PC-9 (cell line): ENCODE measurements at regions not wholly inside any gene's neighbourhood (a gene's known extent, or its start where the extent isn't known, plus 50 kb on each side); places are given as distances from the start of the nearest gene placed in this dataset.

Experiments
- BruUV-seq: library from RNA; stranded (reverse); fragments of 400-500 nt; replicated peaks from 2 replicates; lab custom pipeline; 2021; lab: Mats Ljungman, UMichigan
- CTCF ChIA-PET: fragments of 300-600 bp; sonication (Branson Sonifier 250); formaldehyde crosslinking; loops from one replicate; lab custom pipeline; 2022; ENCODE audit warnings: antibody characterized with exemption; lab: Charles Lee
- POLR2A ChIA-PET: fragments of 300-600 bp; sonication (Branson Sonifier 250); formaldehyde crosslinking; loops from one replicate; lab custom pipeline; 2022; ENCODE audit warnings: antibody characterized with exemption; ENCODE audit not compliant: unreplicated experiment; lab: Charles Lee
- DNase-seq, 2 experiments: peaks; one replicate each; pipeline versions ENCODE4 v3.0.0 to v3.0.0-alpha.2; 2015 to 2022; ENCODE audit warnings: mixed read lengths in 1 of 2
- H2AFZ ChIP-seq: fragments of 200-600 bp; sonication (generic); 2 replicates; pipeline ENCODE4 v1.8.1; 2017; ENCODE audit warnings: antibody characterized with exemption
- H3F3A ChIP-seq: fragments of 200-600 bp; sonication (generic); 2 replicates; pipeline ENCODE4 v1.8.1; 2017; ENCODE audit warnings: antibody characterized with exemption, mild to moderate bottlenecking, low read depth; ENCODE audit not compliant: insufficient read depth
- H3K27ac ChIP-seq: fragments of 200-600 bp; sonication (generic); 2 replicates; pipeline ENCODE4 v1.6.1; 2016; ENCODE audit warnings: mixed run types
- H3K27me3 ChIP-seq: fragments of 200-600 bp; sonication (generic); 2 replicates; pipeline ENCODE4 v1.6.1; 2016; ENCODE audit warnings: low read depth, mixed run types; ENCODE audit not compliant: insufficient read depth
- H3K36me3 ChIP-seq: fragments of 200-600 bp; sonication (generic); 2 replicates; pipeline ENCODE4 v1.6.1; 2016; ENCODE audit warnings: low read depth, mixed run types
- H3K4me1 ChIP-seq: fragments of 200-600 bp; sonication (generic); replicated peaks from 2 replicates; pipeline ENCODE4 v1.6.1; 2016; ENCODE audit warnings: mixed run types; ENCODE audit not compliant: insufficient read depth
- H3K4me2 ChIP-seq: fragments of 200-600 bp; sonication (generic); 2 replicates; pipeline ENCODE4 v1.6.1; 2017; ENCODE audit warnings: mixed run types
- H3K4me3 ChIP-seq: fragments of 200-600 bp; sonication (generic); 2 replicates; pipeline ENCODE4 v1.6.1; 2016; ENCODE audit warnings: mixed run types
- H3K79me2 ChIP-seq: fragments of 200-600 bp; sonication (generic); 2 replicates; pipeline ENCODE4 v1.6.1; 2017; ENCODE audit warnings: low read depth, mixed run types
- H3K9me2 ChIP-seq: fragments of 200-600 bp; sonication (generic); 2 replicates; pipeline ENCODE4 v1.8.1; 2017; ENCODE audit warnings: mild to moderate bottlenecking; ENCODE audit not compliant: insufficient read depth
- H3K9me3 ChIP-seq: fragments of 200-600 bp; sonication (generic); 2 replicates; pipeline ENCODE4 v1.8.1; 2016; ENCODE audit warnings: low read depth; ENCODE audit not compliant: insufficient read depth
- H4K20me1 ChIP-seq: fragments of 200-600 bp; sonication (generic); 2 replicates; pipeline ENCODE4 v1.8.1; 2017; ENCODE audit not compliant: insufficient read depth
- EZH2 ChIP-seq: fragments of 200-600 bp; sonication (generic); IDR thresholded peaks from 2 replicates; pipeline ENCODE4 v1.8.0; 2017; ENCODE audit warnings: antibody characterized with exemption, low read depth
- intact Hi-C: fragments of 100-400 bp; cut with micrococcal nuclease; formaldehyde crosslinking; loops from one replicate; pipeline ENCODE4 v1.10.0; 2022; ENCODE audit not compliant: unreplicated experiment
- TF ChIP-seq, protein P1 (sequence below): fragments of 200-600 bp; sonication (generic); conservative IDR thresholded peaks from 2 replicates; pipeline ENCODE4 v1.6.1; 2017; ENCODE audit warnings: mixed run types, antibody characterized with exemption, mild to moderate bottlenecking, moderate library complexity

DNA sequence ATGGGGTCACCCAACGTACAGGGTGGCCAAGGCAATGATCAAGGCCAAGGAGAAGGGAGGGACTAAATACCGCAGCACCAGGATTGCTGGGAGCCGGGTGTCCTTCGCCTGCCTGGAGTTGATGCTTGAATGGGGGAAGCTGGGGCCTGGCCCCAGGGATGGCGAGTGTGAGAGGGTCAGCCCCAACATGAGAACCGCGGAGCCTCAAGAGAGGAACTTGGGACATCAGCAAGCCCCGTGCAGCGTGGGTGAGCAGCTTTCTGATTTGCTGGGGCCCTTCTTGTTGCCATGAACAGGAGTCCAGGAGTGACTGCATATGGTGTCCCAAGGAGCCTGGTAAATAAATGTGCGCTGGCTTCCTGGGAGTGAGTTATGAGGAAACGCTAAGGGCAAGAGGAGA, 72.8 kb upstream of the PITRM1 start:
- H3K27ac ChIP-seq = no peak overlapping the region
- POLR2A ChIA-PET = no interaction called here
- intact Hi-C loops = loop anchor here (5.0 kb wide), 1 partner anchor 377 kb away; no protein-coding TSS in a partner anchor
- no peak overlapping the region for H2AFZ ChIP-seq
- no peak for DNase-seq
- CTCF ChIA-PET = no interaction called here
- no peak overlapping the region for H3K4me2 ChIP-seq
- no peaks in the 10 kb centered on the region for H3K79me2 ChIP-seq
- H3K9me3 ChIP-seq = no peaks in the 10 kb centered on the region; the same call in 1 of the 2 replicates
- H3K4me3 ChIP-seq = no peak overlapping the region
- H3F3A ChIP-seq = peaks cover 15% of the 10 kb centered on the region
- H3K4me1 ChIP-seq = peaks cover 18% of the 10 kb centered on the region
- no peaks in the 10 kb centered on the region for H3K27me3 ChIP-seq
- TF ChIP-seq EZH2 = no peak
- TF ChIP-seq, protein P1, sequence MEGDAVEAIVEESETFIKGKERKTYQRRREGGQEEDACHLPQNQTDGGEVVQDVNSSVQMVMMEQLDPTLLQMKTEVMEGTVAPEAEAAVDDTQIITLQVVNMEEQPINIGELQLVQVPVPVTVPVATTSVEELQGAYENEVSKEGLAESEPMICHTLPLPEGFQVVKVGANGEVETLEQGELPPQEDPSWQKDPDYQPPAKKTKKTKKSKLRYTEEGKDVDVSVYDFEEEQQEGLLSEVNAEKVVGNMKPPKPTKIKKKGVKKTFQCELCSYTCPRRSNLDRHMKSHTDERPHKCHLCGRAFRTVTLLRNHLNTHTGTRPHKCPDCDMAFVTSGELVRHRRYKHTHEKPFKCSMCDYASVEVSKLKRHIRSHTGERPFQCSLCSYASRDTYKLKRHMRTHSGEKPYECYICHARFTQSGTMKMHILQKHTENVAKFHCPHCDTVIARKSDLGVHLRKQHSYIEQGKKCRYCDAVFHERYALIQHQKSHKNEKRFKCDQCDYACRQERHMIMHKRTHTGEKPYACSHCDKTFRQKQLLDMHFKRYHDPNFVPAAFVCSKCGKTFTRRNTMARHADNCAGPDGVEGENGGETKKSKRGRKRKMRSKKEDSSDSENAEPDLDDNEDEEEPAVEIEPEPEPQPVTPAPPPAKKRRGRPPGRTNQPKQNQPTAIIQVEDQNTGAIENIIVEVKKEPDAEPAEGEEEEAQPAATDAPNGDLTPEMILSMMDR = no peak
- no TSS peak for BruUV-seq
- H3K36me3 ChIP-seq = no peaks in the 10 kb centered on the region
- H3K9me2 ChIP-seq = no peaks in the 10 kb centered on the region
- no peaks in the 10 kb centered on the region for H4K20me1 ChIP-seq

DNA sequence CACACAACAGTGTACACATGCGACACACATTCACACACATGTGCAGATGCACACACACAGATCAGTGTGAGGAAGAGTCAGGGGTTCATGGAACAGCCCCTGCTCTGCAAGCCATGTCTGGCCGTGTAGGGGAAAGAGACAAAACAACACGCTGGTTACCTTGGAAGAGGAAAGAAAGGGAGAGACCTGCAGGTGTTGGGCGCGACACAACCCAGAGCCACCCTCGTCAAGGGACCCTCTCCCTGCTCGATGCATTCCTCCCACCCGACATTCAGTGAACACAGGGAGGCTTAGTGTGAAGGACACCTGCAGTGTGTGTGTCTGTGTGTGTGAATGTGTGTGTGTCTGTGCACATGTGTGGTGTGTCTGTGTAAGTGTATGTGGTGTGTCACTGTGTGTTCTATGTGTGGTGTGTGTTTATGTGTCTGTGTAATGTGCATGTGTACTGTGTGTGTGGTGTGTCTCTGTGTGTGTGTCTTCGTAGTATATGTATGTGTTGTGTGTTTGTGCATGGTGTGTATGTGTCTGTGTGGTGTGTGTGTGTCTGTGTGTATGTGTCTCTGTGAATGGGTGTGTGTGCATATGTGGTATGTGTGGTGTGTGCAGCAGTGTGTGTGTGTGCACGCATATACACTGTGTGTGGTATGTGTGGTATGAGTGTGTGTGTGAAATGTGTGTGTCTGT, 69.5 kb upstream of the PITRM1 start:
- no peaks in the 10 kb centered on the region for H4K20me1 ChIP-seq
- H3K27me3 ChIP-seq = no peaks in the 10 kb centered on the region
- ChIA-PET POLR2A (no interaction called here), CTCF (no interaction called here)
- no peaks in the 10 kb centered on the region for H3K36me3 ChIP-seq
- no TSS peak for BruUV-seq
- DNase-seq = no peak
- no peak overlapping the region for H3K4me2 ChIP-seq
- no peaks in the 10 kb centered on the region for H3K9me3 ChIP-seq
- H2AFZ ChIP-seq = no peak overlapping the region
- no peak overlapping the region for H3K4me3 ChIP-seq
- no peak overlapping the region for H3K27ac ChIP-seq
- intact Hi-C loops = loop anchor here (2.0 kb wide), 1 partner anchor 225 kb away; no protein-coding TSS in a partner anchor
- H3F3A ChIP-seq = no peaks in the 10 kb centered on the region
- H3K9me2 ChIP-seq = no peaks in the 10 kb centered on the region
- H3K79me2 ChIP-seq = no peaks in the 10 kb centered on the region
- TF ChIP-seq, protein P1 = no peak
- no peak for TF ChIP-seq EZH2
- H3K4me1 ChIP-seq = no peaks in the 10 kb centered on the region

DNA sequence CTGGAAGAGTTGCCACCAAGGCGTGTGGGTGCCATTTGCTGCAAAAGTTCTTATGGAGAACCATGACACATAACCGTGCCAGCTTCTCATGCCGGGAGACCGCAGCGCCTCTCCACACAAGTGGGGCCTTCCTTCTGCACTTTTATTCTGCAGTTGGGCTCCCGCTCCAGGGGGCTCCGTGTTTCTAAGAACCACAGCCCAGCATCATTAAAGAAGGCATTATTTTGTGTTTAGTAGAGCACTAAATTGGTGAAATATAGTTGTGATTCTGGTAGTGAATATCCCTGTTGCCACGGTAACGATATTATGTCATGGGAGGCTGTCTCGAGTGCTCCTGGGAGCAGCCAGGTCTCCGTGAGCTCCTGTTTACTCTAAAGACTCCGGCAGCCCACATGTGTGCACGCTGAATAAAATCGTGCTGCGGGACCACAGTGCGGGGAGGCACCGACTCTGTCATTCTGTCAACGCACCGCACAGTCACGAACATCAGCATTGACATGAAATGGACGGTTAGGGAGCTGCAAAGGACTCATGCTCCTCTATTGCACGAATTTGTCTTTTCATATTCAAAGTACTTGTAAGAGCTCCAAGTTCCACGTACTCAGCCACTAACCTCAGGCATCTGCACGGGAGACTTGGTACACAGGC, 68.8 kb upstream of the PITRM1 start:
- H3K4me1 ChIP-seq = no peaks in the 10 kb centered on the region
- BruUV-seq = no TSS peak
- no peak overlapping the region for H3K27ac ChIP-seq
- no peaks in the 10 kb centered on the region for H3K79me2 ChIP-seq
- H3K36me3 ChIP-seq = no peaks in the 10 kb centered on the region
- TF ChIP-seq EZH2 = no peak
- TF ChIP-seq, protein P1 = no peak
- no peaks in the 10 kb centered on the region for H3F3A ChIP-seq
- H2AFZ ChIP-seq = no peak overlapping the region
- POLR2A ChIA-PET = interaction anchor here (0.6 kb wide), 2 partner anchors 226 to 1009 kb away, joined by 3 to 21 read pairs; no protein-coding TSS in a partner anchor
- intact Hi-C loops = loop anchor here (2.0 kb wide), 1 partner anchor 225 kb away; no protein-coding TSS in a partner anchor
- H3K27me3 ChIP-seq = no peaks in the 10 kb centered on the region
- H4K20me1 ChIP-seq = no peaks in the 10 kb centered on the region
- no peaks in the 10 kb centered on the region for H3K9me2 ChIP-seq
- no peak for DNase-seq
- CTCF ChIA-PET = no interaction called here
- no peaks in the 10 kb centered on the region for H3K9me3 ChIP-seq
- H3K4me3 ChIP-seq = no peak overlapping the region
- no peak overlapping the region for H3K4me2 ChIP-seq
